COLO668 (cell line): ENCODE measurements at regions not wholly inside any gene's neighbourhood (a gene's known extent, or its start where the extent isn't known, plus 50 kb on each side); places are given as distances from the start of the nearest gene placed in this dataset.

Experiments used
- DNase-seq: peaks from one replicate; lab custom pipeline; 2025; ENCODE audit not compliant: unreplicated experiment; lab: John Stamatoyannopoulos, UW

DNA sequence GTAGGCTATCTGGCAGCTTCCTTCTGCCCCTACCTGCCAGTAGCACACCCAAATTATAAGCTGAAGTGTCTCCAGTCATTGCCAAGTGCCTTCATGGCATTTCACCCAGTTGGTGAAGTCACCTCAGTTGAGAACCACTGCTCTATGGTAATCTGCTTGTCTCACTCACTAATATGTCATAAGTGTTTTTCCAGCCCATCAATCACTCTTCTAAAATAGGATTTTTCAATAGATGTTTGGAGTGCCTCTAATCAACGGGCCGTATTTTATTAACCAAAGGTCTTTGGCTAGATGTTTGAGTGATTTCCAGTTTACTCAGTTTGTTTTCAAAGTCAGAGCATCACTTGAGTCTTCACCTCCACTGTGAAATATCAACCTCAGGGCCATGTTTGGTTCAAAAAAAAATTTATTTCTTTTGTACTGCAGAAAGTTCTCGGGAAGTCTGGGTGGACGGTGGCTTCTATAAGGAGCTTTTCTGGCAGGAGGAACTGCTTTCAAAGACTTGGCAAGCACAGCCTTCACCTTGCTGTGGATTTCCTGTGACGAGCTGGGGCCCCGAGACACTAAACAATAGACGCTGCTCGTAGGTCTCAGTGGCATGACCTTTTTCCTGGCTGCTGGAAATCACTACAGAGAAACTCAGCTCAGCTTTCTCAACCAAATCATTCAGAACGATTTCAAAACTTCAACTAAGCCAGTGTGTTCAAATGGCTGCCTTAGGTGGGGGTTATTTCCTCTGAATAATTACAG lies 95.2 kb upstream of the FOXF1 start:
- no peak for DNase-seq

DNA sequence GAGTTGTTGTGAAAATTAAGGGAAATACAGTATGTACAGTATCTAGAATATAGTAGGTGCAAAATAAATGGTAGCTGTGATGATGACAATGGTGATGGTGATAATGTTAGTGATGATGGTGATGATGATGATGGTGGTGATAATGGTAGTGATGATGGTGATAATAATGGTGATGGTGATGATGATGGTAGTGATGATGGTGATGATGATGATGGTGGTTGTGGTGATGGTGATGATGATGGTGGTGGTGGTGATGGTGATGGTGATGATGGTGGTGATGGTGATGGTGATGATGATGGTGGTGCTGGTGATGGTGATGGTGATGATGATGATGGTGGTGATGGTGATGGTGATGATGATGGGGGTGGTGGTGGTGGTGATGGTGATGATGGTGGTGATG lies 91.3 kb upstream of the FOXF1 start:
- no peak for DNase-seq

DNA sequence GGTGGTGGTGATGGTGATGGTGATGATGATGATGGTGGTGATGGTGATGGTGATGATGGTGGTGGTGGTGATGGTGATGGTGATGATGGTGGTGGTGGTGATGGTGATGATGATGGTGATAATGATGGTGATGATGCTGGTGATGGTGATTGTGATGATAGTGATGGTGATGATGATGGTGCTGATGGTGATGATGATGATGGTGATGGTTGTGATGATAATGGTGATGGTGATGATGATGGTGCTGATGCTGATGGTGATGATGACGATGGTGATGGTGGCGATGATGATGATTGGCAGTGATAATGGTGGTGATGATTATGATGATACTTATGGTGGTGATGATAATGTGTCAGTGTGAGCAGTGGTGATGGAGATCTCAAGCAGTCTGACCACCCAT lies 90.8 kb upstream of the FOXF1 start:
- no peak for DNase-seq

DNA sequence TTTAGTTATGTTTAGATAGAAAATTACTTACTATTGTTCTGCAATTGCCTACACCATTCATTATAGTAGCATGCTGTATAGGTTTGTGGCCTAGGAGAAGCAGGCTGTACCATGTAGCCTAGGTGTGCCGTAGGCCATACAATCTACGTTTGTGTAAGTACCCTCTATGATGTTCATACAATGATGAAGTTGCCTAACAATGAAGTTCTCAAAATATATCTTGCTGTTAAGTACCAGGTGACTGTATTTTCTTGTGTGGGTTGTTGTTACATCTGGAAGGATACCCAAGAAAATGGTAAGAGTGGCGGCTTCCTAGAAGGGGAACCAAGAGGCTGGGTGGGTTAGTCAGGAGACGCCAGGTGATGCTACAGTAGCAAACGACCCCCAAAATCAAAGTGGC lies 88.3 kb upstream of the FOXF1 start:
- DNase-seq = no peak

DNA sequence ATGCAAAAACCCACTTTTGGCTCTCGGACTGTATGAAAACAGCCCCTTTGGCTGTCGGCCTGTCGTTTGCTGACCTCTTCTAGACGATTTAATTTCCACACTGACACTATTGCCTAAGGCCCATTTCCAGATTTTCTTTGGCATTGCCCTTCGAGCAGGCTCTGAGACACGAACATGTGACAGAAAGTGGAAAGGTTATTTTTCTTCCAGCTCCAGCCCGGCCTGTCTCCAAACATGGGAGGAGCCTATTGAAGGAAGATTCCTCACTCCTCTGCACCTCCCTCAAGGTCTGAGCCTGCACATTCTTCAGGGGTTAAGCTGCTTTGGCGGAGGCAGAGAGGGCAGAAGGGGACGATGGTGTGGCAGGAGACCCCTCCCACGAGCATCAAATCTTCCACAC lies 85.9 kb upstream of the FOXF1 start:
- no peak for DNase-seq

DNA sequence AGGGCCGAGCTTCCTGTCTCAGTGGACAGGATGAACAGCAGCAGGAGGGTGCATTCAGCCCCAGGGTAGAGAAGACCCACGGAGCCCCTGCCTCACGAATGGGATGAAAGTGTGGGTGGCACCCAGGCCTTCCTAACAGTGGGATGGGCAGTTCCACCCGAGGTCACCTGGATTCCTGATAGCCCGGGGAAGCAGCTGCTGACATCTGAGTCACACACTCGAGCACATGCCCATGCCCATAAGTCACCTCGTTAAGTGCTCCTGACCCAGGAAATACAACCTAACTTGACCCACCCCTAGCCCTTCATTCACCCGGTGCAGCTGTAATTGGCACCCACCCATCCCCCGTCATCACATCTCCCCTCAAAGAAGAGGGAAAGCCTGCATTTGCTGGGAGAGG lies 85.3 kb upstream of the FOXF1 start:
- no peak for DNase-seq

DNA sequence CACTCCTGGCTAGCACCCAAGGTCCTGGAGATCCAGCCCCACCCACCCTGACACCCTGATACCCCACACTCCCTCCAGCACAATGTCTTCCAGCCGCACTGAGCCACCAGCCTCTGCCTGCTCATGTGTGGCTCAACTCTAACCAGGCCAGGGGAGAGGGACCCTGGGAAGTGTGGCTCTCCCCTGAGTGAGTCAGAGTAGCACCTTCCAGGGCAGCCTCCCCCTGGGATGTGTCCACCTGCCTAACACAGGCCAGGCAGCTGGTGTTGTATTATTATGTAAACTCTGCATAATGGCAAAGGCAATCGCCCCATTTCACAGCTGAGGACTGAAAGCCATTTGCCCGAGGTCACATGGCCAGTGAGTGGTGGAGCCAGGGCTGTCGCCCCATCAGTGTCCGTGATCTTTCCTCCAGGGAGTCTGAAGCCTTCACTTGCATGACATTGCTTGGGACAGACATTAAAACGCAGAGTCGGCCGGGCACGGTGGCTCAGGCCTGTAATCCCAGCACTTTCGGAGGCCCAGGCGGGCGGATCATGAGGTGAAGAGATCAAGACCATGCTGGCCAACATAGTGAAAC lies 84.2 kb upstream of the FOXF1 start:
- DNase-seq = no peak

DNA sequence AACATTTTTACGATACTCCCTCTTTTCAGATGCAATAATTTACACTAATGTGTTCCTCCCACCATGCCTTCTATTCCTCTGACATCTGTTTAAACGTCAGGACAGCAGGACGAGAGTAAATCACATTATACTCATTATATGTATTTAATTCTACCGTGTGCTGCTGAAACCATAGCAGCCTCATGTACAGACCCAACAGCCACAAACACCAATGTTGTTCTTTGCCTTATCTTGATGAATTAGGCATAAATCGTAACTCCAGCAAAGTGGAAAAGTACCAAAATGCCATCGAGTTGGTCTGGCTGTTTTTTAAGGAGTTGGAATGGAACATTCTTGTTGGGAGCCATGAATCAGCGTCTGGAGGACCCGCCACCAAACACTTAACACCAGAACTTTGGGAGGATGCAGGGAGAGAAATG lies 82.9 kb upstream of the FOXF1 start:
- DNase-seq = no peak

DNA sequence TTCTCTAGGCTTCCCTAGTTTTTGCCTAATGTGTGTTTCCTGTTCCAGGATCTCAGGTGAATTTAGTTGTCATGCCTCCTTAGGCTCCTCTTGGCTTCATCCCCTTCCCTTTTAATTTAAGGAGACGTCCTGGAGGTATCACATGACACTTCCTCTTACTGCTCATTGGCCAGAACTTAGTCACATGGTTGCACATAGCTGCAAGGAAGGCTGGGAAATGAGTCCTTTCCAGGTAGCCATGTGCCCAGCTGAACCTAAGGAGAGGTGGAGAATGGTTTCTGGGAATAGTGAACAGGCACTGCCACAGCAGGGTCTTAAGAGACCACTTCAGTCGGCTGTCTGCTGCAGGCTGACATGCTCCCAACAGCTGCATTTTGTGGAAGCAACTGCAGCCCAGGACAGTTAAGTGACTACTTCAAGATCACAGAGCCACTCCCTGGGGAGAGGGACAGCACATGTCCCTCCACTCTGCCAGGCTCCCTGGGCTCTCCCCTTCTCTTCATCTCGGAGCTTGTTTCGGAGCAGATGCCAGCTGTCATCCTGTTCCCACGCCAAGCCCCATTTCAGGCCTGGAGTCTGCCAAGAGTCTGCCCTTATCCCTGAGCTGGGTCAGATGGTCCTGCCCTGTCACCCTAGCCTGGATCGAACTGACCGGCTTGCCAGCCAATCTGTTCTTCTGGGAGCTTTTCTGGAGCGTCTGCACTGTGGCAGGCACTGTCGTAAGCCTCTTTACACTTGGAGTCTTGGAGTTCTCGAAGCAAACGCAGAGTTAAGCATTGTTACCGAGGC lies 81.4 kb upstream of the FOXF1 start:
- no peak for DNase-seq

DNA sequence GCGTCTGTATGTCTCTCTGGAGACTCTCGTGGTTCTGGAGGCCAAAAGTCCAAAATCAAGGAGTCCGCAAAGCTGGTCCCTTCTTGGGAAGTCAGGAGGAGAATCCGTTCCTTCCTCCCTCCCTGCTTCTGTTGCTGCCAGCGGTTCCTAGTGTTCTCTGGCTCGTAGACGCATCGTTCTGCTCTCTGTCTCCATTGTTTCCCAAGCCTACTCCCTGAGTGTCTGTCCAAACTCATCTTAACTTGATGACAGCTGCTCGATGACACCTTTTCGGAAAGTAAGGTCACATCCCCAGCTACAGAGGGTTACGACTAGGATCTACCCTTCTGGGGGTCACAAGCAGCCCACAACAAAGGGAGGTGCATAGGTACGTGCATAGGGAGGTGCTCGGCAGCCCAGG lies 80.7 kb upstream of the FOXF1 start:
- no peak for DNase-seq

DNA sequence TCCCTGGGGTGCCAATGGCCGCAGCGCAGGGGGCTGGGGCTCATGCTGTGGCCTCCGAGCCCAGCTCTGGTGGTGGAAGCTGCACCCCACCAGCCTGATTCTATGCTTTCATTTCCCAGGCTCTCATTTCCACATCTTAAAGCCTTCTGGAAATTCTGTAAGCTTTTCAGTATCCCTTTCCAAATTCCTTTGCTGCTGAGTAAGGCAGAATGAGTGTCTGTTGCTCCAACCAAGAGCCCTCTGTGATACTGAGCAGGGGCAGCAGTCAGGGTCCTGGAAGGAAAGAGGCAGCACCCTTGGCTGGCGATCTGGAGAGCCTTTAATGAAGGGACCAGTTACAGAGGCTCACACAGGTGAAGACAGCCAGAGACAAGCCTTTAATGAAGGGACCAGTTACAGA lies 79.5 kb upstream of the FOXF1 start:
- no peak for DNase-seq

DNA sequence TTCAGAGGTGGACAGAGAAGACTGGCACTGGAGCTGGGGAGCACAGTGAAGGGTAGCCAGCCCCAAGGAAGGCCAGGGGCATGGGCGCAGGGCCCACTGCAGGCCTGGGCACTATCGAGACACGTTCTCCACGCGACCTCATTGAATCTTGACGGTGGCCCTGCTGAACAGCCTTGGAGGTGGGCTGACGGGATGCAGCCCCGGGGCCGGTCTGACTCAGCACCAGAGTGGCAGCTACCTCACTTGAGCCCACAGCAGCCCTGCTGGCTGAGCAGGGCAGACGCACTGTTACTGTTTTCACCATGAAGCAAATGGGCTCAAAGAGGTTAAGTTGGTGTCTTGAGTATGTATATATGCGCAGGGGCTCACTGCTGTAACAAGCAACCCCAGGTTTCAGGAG lies 78.8 kb upstream of the FOXF1 start:
- no peak for DNase-seq

DNA sequence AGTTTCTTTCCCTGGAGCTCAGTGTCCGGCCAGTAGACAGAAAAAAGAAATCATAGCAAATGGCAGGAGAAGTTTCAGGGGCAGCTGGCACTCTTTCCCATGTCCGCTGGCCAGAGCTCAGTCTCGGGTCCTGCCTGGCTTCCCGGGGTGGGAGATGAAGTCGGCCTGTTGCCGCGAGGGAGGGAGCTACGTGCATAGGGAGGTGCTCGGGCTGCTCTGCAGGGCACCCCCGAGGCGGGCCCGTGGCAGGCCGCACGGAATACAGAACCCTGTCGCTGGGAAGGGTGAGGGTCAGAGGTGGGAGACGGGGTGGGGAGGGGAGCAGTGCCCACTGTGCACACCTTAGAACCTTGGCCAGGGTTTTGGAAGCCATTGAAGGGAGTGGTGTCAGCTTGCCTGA lies 78.3 kb upstream of the FOXF1 start:
- DNase-seq = no peak

DNA sequence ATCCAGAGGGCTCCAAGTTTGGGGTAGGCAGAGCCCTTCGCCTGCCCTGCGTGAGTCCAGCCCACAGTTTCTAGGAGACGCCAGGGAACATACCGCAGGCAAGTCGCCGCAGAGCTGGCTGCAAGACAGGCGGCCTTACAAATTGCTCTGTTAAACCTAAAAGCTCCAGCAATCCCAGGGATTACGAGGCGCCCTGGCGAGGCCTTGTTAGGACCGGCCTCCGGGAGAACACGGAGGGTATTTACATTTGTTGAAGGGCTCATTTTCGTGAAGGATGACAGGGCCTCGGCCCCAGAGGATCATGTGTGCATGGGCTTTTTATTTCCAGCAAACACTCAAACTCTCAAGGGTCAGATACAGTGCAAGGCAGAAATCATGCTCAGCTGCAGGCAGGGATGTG lies 77.6 kb upstream of the FOXF1 start:
- no peak for DNase-seq

DNA sequence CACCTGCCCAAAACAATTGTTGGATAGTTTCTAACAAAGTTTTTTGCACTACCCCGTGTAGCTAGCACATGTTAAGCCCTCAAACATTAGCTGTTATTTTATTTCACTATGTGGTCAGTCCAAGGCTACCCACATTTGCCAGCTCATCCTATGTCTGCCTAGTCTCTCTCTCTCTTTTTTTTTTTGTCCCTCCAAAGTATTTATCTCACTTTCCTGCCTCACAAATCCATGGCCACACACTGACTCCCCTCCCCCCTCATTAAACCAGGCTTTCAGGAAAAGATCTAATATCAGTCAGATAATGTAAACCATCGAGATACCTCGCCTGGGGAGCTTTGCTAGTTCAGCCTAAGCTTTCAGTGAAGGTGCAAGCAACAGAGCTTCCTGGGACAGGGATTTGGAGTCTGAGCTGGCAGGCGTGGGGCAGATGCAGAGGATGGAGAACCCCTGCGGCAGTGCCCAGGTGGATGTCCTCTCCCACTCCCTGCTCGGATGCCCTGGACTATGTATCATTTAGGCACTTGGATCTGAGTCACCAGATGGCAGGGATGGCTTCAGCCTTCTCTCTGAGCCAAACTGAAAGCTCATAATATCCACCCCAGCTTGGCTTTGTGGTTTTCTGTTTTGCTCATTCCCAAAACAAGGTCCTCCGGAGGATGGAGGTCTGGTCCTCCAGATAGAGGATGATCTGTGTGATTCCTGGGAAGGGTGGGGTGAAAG lies 73.7 kb upstream of the FOXF1 start:
- DNase-seq = no peak

DNA sequence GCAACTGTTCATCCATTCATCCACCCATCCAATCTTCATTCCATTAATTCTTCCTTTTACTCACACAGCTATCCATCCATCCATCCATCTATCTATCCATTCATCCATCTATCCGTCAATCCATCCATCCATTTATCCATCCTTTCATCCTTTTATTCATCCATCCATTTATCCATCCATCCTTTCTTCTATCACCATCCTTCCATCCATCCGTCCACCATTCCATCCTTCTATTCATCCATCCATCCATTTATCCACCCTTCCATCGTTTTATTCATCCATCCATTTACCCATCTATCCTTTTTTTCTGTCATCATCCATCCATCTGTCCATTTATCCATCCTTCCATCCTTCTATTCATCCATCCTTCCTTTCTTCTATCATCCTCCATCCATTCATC lies 73.0 kb upstream of the FOXF1 start:
- DNase-seq = no peak

DNA sequence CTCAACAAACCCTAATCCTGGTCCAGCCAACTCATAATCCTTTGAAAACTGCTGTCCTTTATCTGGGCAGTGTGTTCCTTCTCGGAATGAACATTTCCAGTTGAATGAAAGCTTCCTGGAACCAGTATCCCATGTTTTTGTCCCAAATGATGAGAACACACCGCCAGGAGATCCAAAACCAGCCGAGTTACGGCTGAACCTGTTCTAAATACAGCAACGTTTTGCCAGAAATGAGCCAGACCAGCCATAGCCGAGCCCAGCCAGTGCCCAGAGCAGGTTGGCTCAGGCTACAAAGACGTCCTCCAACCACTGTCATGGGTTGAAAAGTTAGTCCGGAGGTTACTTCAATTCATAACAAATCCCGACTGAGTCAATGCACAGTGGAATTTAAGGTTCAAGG lies 67.6 kb upstream of the FOXF1 start:
- DNase-seq = no peak

DNA sequence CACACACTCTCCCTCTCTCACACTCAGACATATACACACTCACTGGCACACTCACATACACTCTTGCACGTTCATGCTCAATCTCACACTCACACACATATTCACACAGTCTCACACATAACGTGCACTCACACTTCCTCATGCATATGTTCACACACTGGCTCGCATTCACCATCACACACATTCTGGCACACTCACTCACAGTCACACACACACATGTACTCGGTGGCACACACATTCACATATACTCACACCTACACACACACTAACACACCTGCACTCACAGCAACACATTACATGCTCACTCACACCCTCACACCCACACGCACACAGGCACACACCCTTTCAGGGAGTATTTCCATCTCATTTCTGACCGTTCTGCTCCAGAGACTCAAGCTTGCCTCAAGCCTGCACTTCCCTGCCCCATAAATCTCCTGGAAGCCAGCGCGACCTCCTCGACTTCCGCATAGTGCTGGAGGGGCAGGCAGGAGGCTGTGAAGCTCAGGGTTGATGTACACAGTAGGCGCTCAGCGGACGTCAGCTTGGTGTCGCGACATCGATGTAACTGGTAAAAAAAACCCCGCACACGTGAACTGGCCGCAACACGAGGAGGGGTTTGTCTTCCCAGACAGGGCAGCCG lies 66.7 kb upstream of the FOXF1 start:
- no peak for DNase-seq

DNA sequence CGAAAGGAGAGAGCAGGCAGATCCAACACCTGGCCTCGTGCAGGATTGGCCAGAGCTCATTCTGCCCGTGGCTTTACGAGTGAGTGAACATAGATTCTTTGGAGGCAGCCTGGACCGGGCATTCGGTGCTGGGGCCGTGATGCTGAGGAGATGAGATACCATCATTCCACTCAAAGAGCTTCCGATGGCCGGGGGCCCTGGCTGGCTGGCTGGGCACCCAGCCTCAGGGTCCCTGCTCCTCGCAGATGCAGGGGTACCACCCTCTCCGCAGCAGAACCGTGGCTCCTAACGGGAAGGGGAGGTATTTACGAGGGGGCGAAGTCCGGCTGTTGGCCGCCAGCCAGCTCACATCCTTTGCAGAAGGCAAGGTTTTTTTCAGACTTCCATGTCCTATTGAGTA lies 66.1 kb upstream of the FOXF1 start:
- DNase-seq = no peak

DNA sequence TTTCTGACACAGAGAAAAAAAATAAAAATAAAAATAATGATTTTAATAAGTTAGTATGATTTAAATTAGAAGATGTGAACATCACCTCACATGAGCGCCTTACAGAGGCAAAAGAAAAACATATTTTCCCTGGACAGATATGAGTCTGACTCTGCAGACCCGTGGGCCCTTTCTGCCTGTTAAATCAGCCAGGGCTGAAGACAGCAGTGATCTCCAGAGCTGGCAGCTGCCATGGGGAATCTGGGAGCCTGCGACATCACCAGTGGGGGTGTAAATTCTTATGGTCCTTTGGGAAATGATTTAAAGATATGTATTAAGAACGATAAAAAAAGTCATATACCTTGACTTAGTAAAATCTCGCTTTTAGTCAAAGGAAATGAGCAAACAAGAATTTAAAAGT lies 65.7 kb upstream of the FOXF1 start:
- DNase-seq = no peak

DNA sequence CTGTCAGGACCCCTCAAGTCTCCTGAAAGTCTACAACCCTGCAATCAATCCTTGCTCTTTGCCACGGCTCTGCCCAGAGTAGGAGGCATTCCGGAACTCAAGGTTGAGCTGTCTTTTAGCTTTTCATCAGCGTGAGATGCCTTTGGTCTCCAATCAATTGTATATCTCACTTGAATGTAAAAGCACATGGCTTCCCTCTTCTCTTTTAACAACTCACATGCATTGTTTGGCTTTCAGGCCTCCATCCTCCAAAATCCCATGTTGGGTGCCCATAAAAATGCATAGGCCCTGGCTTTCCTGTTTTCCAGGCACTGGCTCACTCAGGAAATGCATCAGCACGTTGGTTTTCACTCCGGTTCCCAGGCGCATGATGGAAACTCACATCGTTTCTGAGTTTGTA lies 64.0 kb upstream of the FOXF1 start:
- DNase-seq = no peak
